HG03097 (cell line): ENCODE measurements at regions not wholly inside any gene's neighbourhood (a gene's known extent, or its start where the extent isn't known, plus 50 kb on each side); places are given as distances from the start of the nearest gene placed in this dataset.
"Not testable (repeated sequence)": the region's sequence is repeated elsewhere in the genome, so short reads cannot be mapped to it uniquely, and the experiment has no call there.

Experiments
- ATAC-seq: cut with Tn5 transposase; IDR thresholded peaks from one replicate; pipeline ENCODE4 v1.9.1; 2021; ENCODE audit not compliant: unreplicated experiment, low FRiP score

DNA sequence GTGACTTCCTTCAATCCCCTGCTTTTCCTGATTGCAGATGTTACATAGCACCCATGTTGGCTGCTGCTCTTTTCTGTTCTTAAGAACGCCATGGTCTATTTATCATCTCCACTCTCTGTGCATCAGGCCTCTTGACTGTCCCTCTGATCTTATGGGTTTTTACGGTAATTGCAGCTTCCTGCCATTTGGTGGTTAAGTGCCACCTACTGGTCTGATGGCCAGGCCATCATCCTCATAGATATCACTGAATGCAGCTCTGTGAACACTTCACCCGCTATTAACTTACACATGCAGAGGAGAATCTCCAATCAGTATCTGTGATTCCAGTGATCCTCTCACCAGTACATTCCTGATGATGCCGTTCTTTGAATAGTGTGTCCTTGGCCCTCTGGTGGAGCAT lies 382.4 kb downstream of the TRAM1L1 start:
- ATAC-seq = no peak

- ATAC-seq = no peak
These were observed 396.8 kb downstream of the TRAM1L1 start for GRCh38 chr4:116688536-116688935.

- no peak for ATAC-seq
These were observed 417.2 kb downstream of the TRAM1L1 start for GRCh38 chr4:116668190-116668589.

- no peak for ATAC-seq
These were observed 419.7 kb downstream of the TRAM1L1 start for GRCh38 chr4:116665716-116666115.

DNA sequence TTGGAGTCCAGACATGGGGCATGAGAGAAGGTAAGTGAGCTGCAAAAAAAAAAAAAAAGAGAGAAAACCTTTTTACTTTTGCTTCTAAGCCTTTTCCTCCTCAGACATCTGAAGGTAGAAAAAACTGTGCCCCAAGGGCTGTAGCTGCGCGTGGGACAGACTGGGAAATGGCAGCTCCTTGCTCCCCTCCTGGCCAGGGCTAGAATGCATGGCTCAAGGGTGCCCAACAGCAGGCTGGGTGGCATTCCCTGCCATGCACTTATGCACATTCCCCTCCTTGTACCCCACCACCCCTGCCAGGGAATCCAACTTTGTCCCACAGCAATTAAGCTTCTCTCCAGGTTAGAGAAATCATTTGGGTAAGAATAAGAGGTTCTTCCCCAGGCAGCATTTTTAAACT lies 421.2 kb downstream of the TRAM1L1 start:
- ATAC-seq = no peak

GRCh38 chr4:116639070-116639577 lies 446.3 kb downstream of the TRAM1L1 start:
- no peak for ATAC-seq

GRCh38 chr4:116638592-116638991 lies 446.8 kb downstream of the TRAM1L1 start:
- no peak for ATAC-seq

GRCh38 chr4:116636917-116637316 lies 448.5 kb downstream of the TRAM1L1 start:
- peak; percentile 99 for ATAC-seq

- ATAC-seq = no peak
These were observed 453.1 kb downstream of the TRAM1L1 start for GRCh38 chr4:116632269-116632668.

DNA sequence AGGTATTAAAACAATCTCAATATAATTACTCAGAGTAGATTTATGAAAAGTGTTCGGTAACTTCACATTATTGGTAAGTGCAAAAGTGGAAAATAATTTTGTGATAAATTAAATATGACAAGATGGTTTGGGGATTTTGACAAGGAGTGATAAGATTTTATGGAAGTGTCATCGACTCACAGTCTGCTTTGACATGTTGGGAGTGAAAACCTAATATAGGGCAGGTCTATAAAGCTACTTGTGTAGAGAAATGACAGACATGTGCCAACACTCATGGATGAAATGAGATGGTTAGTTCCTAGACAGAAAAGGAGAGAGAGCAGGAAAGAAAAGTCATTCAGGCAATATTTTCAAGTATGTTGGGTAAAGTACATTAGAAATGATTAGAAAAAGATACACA lies 456.8 kb downstream of the TRAM1L1 start:
- ATAC-seq = no peak

GRCh38 chr4:116627545-116627944 lies 457.8 kb downstream of the TRAM1L1 start:
- ATAC-seq = no peak

- not testable (repeated sequence) for ATAC-seq
These were observed 465.9 kb downstream of the TRAM1L1 start for GRCh38 chr4:116619508-116619907.

DNA sequence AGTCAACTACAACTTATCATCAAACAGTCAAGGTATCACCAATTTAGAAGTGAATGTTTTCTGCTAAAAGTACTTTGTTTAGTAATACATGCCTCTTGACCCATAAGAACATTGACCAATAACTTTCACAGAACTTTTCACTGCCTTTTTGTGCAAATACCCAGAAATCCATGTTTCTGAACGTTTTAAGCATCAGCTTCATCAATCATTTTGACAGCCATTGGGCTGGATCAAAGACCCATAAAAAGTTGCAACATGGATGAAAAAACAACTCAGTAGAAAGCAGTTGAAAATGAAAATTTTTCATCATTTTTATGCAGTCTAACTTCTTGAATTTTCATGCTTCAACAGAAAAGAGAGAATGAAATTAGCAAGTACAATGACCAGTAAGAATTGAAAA lies 466.7 kb downstream of the TRAM1L1 start:
- ATAC-seq = no peak

- ATAC-seq = no peak
These were observed 482.3 kb downstream of the TRAM1L1 start for GRCh38 chr4:116603096-116603495.

- no peak for ATAC-seq
These were observed 485.5 kb downstream of the TRAM1L1 start for GRCh38 chr4:116599859-116600258.

GRCh38 chr4:116598980-116599789 lies 486.2 kb downstream of the TRAM1L1 start:
- no peak for ATAC-seq

GRCh38 chr4:116598155-116598979 lies 487.0 kb downstream of the TRAM1L1 start:
- ATAC-seq = no peak

DNA sequence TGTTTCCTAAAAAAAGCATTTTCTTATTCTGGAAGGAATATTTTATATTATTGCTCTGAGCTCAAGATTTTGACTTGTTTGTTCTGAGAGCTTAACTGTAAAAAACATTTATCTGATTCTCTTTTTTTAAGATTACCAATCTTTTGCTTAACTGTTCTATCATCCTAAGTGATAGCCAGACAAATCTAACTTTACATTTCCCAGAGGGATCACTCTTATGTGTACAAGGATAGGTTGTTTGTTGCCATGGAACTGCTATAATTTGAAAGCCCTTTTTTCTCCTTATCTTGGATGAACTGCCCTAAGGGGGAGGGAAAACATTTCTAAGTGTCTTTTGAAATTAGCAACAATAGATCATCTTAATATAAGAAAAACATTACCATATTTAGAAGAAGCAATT lies 494.7 kb downstream of the TRAM1L1 start:
- no peak for ATAC-seq

GRCh38 chr4:116588783-116589182 lies 496.6 kb downstream of the TRAM1L1 start:
- ATAC-seq = no peak

DNA sequence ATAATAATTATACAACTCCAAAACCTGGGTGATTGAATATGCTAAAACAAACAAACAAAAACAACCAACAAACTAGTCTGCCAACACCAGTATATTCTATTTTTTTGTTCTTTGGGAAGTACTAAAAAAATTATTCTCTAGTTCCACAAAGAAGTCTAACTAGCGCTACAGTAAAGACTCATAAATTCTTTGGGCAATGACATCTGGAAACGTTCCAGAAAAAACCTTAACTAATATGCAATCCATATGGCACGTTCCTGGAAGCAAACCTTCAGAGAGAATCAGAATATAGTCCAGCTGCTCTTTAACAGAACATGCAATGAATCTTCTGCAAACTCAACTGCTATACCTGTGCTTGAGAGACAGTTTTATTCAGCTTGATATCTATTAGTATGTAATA lies 500.1 kb downstream of the TRAM1L1 start:
- no peak for ATAC-seq

DNA sequence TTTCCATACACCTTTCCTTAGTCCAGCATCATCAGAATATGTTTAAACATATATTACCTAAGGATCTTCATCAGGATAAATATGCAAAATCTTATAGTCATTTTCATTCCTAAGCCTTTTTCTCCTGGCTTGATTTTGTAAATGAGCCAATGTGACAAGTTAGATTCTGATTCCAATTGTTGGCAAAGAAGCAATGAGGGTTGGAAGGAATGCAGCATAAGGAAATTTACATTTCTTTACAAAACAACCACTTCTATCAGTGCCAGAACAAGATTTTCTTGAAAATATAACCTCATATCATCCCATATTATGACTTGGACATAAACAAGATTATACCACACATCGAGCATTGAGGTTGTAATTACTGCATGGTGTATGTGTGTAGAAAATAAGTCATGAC lies 508.1 kb downstream of the TRAM1L1 start:
- ATAC-seq = no peak

GRCh38 chr4:116573540-116573939 lies 511.8 kb downstream of the TRAM1L1 start:
- ATAC-seq = no peak
